HG02763 (cell line): ENCODE measurements at regions not wholly inside any gene's neighbourhood (a gene's known extent, or its start where the extent isn't known, plus 50 kb on each side); places are given as distances from the start of the nearest gene placed in this dataset.
"Not testable (repeated sequence)": the region's sequence is repeated elsewhere in the genome, so short reads cannot be mapped to it uniquely, and the experiment has no call there.

ENCODE experiments used
- ATAC-seq: cut with Tn5 transposase; IDR thresholded peaks from one replicate; pipeline ENCODE4 v1.9.1; 2021; ENCODE audit warnings: mild to moderate bottlenecking, moderate library complexity; ENCODE audit not compliant: unreplicated experiment

- not testable (repeated sequence) for ATAC-seq
These were observed 66.4 kb upstream of the METTL9 start for GRCh38 chr16:21532996-21533395.

- ATAC-seq: not testable (repeated sequence)
These were observed 65.9 kb upstream of the METTL9 start for GRCh38 chr16:21533474-21533873.

- ATAC-seq: not testable (repeated sequence)
These were observed 64.8 kb upstream of the METTL9 start for GRCh38 chr16:21534561-21534960.

- ATAC-seq: not testable (repeated sequence)
These were observed 64.2 kb upstream of the METTL9 start for GRCh38 chr16:21535201-21535600.

GRCh38 chr16:21536740-21537139, 62.6 kb upstream of the METTL9 start:
- not testable (repeated sequence) for ATAC-seq

GRCh38 chr16:21537598-21537997, 61.8 kb upstream of the METTL9 start:
- ATAC-seq: not testable (repeated sequence)

GRCh38 chr16:21539107-21539618, 60.2 kb upstream of the METTL9 start:
- ATAC-seq: not testable (repeated sequence)

- peak; percentile 47 for ATAC-seq
These were observed 58.5 kb upstream of the METTL9 start for GRCh38 chr16:21540770-21541433.

GRCh38 chr16:21541611-21542051, 57.7 kb upstream of the METTL9 start:
- ATAC-seq: not testable (repeated sequence)

GRCh38 chr16:21542075-21542474, 57.3 kb upstream of the METTL9 start:
- not testable (repeated sequence) for ATAC-seq

GRCh38 chr16:21542491-21543124, 56.8 kb upstream of the METTL9 start:
- ATAC-seq: not testable (repeated sequence)

GRCh38 chr16:21543151-21543836, 56.1 kb upstream of the METTL9 start:
- ATAC-seq: not testable (repeated sequence)

GRCh38 chr16:21545664-21546326, 53.6 kb upstream of the METTL9 start:
- not testable (repeated sequence) for ATAC-seq

- ATAC-seq: not testable (repeated sequence)
These were observed 50.0 kb upstream of the METTL9 start for GRCh38 chr16:21549396-21549795.
